ENCODE measurements at regions not wholly inside any gene's neighbourhood (a gene's known extent, or its start where the extent isn't known, plus 50 kb on each side); places are given as distances from the start of the nearest gene placed in this dataset.

GRCh38 chr12:113620437-113620976, 148.8 kb upstream of the LHX5 start:
- DNase-seq (ENCODE audit: low read depth), result no peak

DNA sequence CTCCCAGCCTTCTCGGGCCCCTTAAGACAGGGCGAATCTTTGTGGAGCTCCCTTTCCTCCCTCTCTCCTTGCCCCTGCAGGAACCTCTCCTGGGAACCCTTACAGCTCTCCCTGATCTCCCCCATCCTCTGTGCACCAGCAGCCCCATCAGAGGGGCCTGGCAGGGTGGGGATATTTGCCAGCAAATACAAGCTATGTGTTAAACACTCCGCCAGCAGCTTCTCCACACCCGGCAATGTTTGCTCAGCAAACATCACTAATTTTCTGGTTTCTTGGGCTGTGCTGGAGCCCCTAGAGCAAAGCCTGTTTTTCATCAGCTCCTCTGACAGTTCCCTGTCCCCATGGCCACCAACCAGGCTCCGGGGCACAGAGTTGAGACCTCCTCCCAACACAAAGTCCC, 147.5 kb upstream of the LHX5 start:
- no peak for DNase-seq (ENCODE audit: low read depth)

GRCh38 chr12:113613414-113613813, 141.7 kb upstream of the LHX5 start:
- no peak for DNase-seq (ENCODE audit: low read depth)

GRCh38 chr12:113612793-113613192, 141.1 kb upstream of the LHX5 start:
- no peak for DNase-seq (ENCODE audit: low read depth)

DNA sequence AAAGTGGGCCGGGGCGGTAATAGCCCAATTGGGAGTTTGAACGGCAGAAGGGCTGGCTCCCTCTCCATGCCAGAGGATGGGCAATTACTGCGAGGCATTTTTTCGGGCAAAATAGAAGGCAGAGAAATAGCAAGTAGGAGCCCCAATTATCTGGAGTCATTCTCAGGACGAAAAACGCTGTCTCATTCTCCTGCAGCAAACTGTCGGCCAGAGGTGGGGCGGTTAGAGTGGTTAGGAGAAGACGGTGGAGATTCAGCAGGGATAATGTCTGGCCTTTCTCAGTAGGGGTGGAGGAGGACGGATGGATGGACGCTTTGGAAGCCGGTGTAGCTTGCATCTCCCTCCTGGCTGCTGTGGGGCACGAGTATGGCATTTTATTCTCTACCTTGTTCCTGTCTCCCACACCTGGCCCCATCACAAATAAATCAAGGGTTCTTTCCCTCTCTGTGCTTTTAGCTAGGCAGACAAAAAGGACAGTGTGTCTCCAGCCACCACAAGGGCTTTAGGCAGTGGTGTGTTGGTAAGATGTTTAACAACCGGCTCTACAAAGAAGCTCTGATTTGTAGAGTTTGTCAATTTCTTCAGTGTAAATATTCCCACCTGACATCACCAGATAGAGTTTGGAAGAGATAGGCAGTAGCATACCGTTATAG, 140.5 kb upstream of the LHX5 start:
- no peak for DNase-seq (ENCODE audit: low read depth)

GRCh38 chr12:113611652-113612051, 140.0 kb upstream of the LHX5 start:
- DNase-seq (ENCODE audit: low read depth), result no peak

- DNase-seq (ENCODE audit: low read depth), result no peak
These were observed 139.0 kb upstream of the LHX5 start for GRCh38 chr12:113610698-113611097.

- DNase-seq (ENCODE audit: low read depth), result no peak
These were observed 138.2 kb upstream of the LHX5 start for GRCh38 chr12:113609692-113610469.

DNA sequence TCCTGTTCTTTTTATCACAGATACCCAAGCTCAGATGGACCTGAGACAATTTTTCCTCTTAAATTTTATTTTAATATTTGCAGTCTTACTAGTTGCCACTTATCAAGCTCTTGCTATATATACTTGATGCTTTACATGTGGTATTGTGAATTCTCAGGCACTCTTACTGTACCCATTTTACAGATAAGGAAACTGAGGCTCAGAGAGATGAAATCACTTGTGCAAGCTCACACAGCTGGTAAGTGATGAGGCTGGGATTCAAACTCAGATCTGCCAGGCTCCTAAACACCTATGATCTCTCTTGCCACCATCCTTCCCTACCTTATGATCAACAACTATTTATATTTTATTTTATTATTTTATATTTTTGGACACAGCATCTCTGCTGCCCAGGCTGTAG, 133.0 kb upstream of the LHX5 start:
- DNase-seq (ENCODE audit: low read depth), result no peak

- no peak for DNase-seq (ENCODE audit: low read depth)
These were observed 130.1 kb upstream of the LHX5 start for GRCh38 chr12:113601656-113602263.

GRCh38 chr12:113598815-113599406, 127.2 kb upstream of the LHX5 start:
- no peak for DNase-seq (ENCODE audit: low read depth)

GRCh38 chr12:113594967-113595366, 123.3 kb upstream of the LHX5 start:
- DNase-seq (ENCODE audit: low read depth), result no peak

DNA sequence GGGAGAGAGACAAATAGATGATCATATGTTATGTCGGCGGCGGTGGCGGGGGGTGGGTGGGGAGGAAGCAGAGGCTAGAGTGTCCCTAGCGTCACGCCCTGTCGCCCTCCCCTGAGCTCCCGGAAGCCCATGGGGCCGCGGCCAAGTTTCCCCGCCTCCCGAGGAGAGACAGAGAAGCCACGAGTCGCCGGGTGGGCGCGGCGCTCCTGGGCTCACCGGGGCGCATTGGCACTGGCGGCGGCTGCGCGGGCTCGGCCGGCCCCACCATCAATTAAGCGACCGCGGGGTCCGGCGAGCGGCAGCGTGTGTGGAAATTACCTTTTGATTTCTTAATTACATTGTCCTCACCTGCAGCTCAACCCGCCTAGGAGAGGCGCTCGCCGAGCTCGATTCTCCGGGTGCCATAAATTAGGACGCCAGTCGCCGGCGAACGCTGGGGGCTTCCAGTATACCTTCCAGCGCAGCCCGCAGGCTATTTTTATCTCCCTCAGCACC, 119.9 kb upstream of the LHX5 start:
- no peak for DNase-seq (ENCODE audit: low read depth)

GRCh38 chr12:113589437-113589836, 117.8 kb upstream of the LHX5 start:
- no peak for DNase-seq (ENCODE audit: low read depth)

GRCh38 chr12:113587720-113588119, 116.0 kb upstream of the LHX5 start:
- DNase-seq (ENCODE audit: low read depth), result no peak

- no peak for DNase-seq (ENCODE audit: low read depth)
These were observed 114.8 kb upstream of the LHX5 start for GRCh38 chr12:113586461-113586860.

DNA sequence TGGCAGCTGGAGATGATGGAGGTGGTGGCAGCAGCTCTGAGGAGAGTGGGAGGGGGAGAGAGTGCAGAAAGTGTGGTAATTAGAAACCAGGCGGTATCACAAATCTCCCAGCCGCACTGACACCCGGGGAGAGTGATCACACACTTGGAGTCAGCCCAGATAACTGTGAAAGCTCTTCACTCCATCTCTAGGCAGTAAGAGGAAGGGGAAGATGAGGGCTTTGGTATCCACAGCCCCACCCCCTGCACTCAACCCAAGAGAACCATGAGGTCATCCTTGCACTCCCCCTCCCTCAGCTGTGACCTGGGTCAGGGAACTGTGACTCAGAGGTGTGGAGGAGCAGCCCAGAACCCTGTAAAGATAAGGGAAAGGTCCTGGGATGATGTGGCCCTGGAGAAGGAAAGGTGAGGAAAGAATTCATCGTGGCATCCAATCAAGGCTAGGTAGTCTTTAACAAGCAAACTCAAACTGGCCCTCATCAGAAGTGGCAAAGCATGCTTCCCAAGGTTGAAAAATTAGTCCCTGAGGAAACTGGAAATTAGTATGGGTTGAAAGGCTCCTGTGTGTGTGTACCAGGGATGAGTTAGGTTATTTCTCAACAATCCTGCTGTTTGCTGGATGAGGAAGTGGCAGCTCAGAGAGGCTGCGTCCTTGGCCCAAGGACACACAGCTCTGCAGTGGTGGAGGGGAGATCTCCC, 111.0 kb upstream of the LHX5 start:
- DNase-seq (ENCODE audit: low read depth), result no peak

GRCh38 chr12:113581342-113581741, 109.7 kb upstream of the LHX5 start:
- DNase-seq (ENCODE audit: low read depth), result no peak

DNA sequence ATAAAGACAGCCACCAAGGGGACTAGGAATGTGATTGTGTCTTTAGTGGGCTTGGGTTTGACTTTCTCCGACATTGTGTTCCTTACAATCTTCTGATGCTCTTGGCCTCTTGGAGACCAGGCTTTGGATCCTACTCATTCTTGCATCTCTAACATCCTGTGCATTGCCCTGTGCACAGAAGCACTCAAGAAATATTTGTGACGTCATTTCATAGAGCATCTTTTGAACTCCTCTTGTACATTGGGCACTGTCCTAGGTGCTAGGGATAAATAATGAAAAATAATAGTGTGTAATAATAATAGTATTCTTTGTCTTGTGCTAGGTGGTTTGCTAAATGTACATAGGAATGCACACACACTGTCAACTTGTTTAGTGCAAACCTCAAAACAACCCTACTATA, 108.8 kb upstream of the LHX5 start:
- no peak for DNase-seq (ENCODE audit: low read depth)

DNA sequence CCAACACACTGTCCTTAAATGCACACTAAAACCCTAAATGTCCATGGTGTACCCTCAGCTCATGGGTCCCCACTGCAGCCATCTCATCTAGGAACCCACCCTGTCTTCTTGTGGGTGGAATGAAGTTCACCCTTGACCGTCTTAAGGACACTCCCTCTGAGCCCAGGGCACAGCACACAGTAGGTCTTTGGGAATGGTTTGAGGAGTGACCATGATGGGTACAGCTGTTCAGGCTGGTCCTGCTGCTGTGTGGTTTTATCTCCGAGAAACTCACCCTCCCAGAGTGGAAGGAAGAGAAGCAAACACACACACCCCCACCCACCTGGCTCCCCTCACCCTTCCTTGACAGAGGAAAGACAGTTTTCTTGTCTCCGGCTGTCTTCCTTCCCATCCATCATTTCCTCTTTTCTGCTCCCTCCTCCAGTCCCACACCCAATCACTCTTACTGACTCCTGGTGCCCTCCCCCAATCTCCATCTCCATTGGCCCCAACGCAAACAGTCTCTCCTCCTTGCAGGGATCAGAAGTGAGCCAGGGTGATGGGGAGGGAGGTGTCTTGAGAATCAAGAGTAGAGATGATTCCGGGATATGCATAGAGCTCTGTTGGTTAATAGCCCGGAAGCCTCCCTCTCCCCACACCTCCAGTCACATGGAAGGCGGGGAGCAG, 105.9 kb upstream of the LHX5 start:
- DNase-seq (ENCODE audit: low read depth), result no peak

DNA sequence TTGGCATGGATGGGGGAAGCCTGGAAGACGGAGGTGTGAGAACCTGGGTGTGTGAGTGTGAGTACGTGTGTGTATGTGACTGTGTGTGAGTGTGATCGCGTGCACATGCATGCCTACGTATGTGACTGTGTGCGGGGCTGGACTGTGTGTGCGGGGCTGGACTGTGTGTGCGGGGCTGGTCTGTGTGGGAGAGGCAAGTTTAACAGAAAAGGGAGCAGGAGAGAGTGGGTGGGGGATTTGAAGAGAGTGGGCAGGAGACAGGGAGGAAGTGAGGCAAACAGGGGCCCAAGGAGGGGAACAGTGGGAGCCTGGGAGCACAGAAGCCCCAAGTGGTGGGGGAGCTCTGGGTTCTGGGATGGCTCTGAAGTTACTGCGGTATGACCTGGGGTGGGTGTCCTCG, 103.7 kb upstream of the LHX5 start:
- DNase-seq (ENCODE audit: low read depth), result no peak
